H1 (cell line): ENCODE measurements at regions not wholly inside any gene's neighbourhood (a gene's known extent, or its start where the extent isn't known, plus 50 kb on each side); places are given as distances from the start of the nearest gene placed in this dataset.
"Not testable (repeated sequence)": the region's sequence is repeated elsewhere in the genome, so short reads cannot be mapped to it uniquely, and the experiment has no call there.

Experiments used
- CTCF ChIA-PET: fragments of 300-600 bp; sonication (Branson Sonifier 250); formaldehyde crosslinking; loops from one replicate; lab custom pipeline; 2021; ENCODE audit not compliant: partially characterized antibody; lab: Charles Lee
- POLR2A ChIA-PET: fragments of 300-600 bp; sonication (Branson Sonifier 250); formaldehyde crosslinking; loops from one replicate; lab custom pipeline; 2021; ENCODE audit warnings: inconsistent platforms; ENCODE audit not compliant: partially characterized antibody; lab: Charles Lee
- DNase-seq, 2 experiments: peaks; one replicate each; pipeline versions ENCODE4 v3.0.0 to v3.0.0-alpha.2; 2010 to 2022; ENCODE audit warnings: low spot score in 2 of 2, low read depth in 1 of 2, mixed read lengths in 1 of 2
- FAIRE-seq: peaks from 2 replicates; lab custom pipeline; 2011; peaks lifted over from hg19 to GRCh38; lab: Jason Lieb, UNC
- H2AFZ ChIP-seq: 2 replicates; pipeline ENCODE4 v1.8.1; 2012; ENCODE audit warnings: low read length, inconsistent platforms
- H2AK5ac ChIP-seq: 2 replicates; pipeline ENCODE4 v1.6.1; 2013; ENCODE audit warnings: low read depth, low read length
- H2BK120ac ChIP-seq: replicated peaks from 2 replicates; pipeline ENCODE3; 2013; ENCODE audit warnings: low read depth, low read length, inconsistent platforms
- H2BK12ac ChIP-seq: 2 replicates; pipeline ENCODE4 v1.6.1; 2013; ENCODE audit warnings: low read depth, low read length
- H2BK15ac ChIP-seq: 2 replicates; pipeline ENCODE4 v1.6.1; 2013; ENCODE audit warnings: low read length
- H2BK20ac ChIP-seq: 2 replicates; pipeline ENCODE4 v1.6.1; 2013; ENCODE audit warnings: low read length
- H2BK5ac ChIP-seq: 2 replicates; pipeline ENCODE4 v1.6.1; 2013; ENCODE audit warnings: low read depth, low read length
- H3K14ac ChIP-seq: 2 replicates; pipeline ENCODE4 v1.6.1; 2013; ENCODE audit warnings: inconsistent platforms; ENCODE audit not compliant: insufficient read length
- H3K18ac ChIP-seq: 2 replicates; pipeline ENCODE4 v1.6.1; 2013; ENCODE audit warnings: low read length; ENCODE audit errors: extremely low read depth
- H3K23ac ChIP-seq: 2 replicates; pipeline ENCODE4 v1.6.1; 2013; ENCODE audit warnings: inconsistent platforms; ENCODE audit not compliant: insufficient read length
- H3K23me2 ChIP-seq: 2 replicates; pipeline ENCODE4 v1.6.1; 2013; ENCODE audit warnings: low read depth, low read length
- H3K27ac ChIP-seq: 2 replicates; pipeline ENCODE4 v1.6.1; 2011; ENCODE audit warnings: low read depth, low read length, inconsistent platforms
- H3K27me3 ChIP-seq, 4 experiments: replicated peaks in 1 of 4; 1 replicate in 1 of 4; 2 replicates in 3 of 4; pipeline versions ENCODE4 v1.6.1 to v1.8.1; 2011 to 2013; ENCODE audit warnings: low read length in 3 of 4, mild to moderate bottlenecking in 3 of 4, inconsistent platforms in 2 of 4, mixed read lengths in 2 of 4, moderate library complexity in 1 of 4; ENCODE audit not compliant: control insufficient read depth in 3 of 4, insufficient read depth in 3 of 4; ENCODE audit errors: extremely low read depth in 1 of 4
- H3K36me3 ChIP-seq, 4 experiments: 2 replicates each; pipeline versions ENCODE4 v1.6.1 to v1.8.1; 2011 to 2013; ENCODE audit warnings: mild to moderate bottlenecking in 4 of 4, low read length in 3 of 4, moderate library complexity in 2 of 4, control low read depth in 1 of 4, inconsistent platforms in 1 of 4; ENCODE audit not compliant: insufficient read depth in 4 of 4, control insufficient read depth in 2 of 4
- H3K4ac ChIP-seq: replicated peaks from 2 replicates; pipeline ENCODE3; 2013; ENCODE audit warnings: low read length, low read depth, mixed read lengths, inconsistent platforms; ENCODE audit not compliant: insufficient read length
- H3K4me1 ChIP-seq, 4 experiments: replicated peaks in 1 of 4; 1 replicate in 1 of 4; 2 replicates in 3 of 4; pipeline versions ENCODE4 v1.6.1 to v1.8.1; 2011 to 2013; ENCODE audit warnings: low read length in 3 of 4, inconsistent platforms in 2 of 4, mixed read lengths in 1 of 4; ENCODE audit not compliant: insufficient read depth in 4 of 4, control insufficient read depth in 3 of 4
- H3K4me2 ChIP-seq, 2 experiments: 2 replicates each; pipeline versions ENCODE4 v1.6.1 to v1.8.1; 2011 to 2013; ENCODE audit warnings: low read depth in 2 of 2, low read length in 2 of 2, control low read depth in 1 of 2, inconsistent platforms in 1 of 2, mild to moderate bottlenecking in 1 of 2; ENCODE audit not compliant: insufficient read depth in 1 of 2
- H3K4me3 ChIP-seq, 4 experiments: fragments of 200-600, 300-600 bp in 1 of 4; sonication (generic), shearing (Covaris generic), sonication (Bioruptor Twin) in 1 of 4; 2 replicates each; pipeline versions ENCODE4 v1.5.1 to v1.8.1; 2011 to 2016; ENCODE audit warnings: low read length in 4 of 4, low read depth in 3 of 4, control low read depth in 2 of 4, inconsistent platforms in 2 of 4, mild to moderate bottlenecking in 2 of 4, mixed read lengths in 1 of 4, moderate library complexity in 1 of 4; ENCODE audit not compliant: insufficient read depth in 2 of 4; ENCODE audit errors: extremely low read depth in 1 of 4
- H3K56ac ChIP-seq: replicated peaks from 2 replicates; pipeline ENCODE3; 2013; ENCODE audit warnings: low read depth, mild to moderate bottlenecking, mixed read lengths, low read length, inconsistent platforms; ENCODE audit not compliant: insufficient read length
- H3K79me1 ChIP-seq: 2 replicates; pipeline ENCODE4 v1.6.1; 2013; ENCODE audit warnings: low read depth, low read length, control low read depth
- H3K79me2 ChIP-seq, 2 experiments: 2 replicates each; pipeline versions ENCODE4 v1.6.1 to v1.8.1; 2012 to 2013; ENCODE audit warnings: low read length in 2 of 2, mild to moderate bottlenecking in 2 of 2, inconsistent platforms in 1 of 2; ENCODE audit not compliant: insufficient read depth in 2 of 2, control insufficient read depth in 1 of 2
- H3K9ac ChIP-seq, 4 experiments: replicated peaks in 1 of 4; 1 replicate in 1 of 4; 2 replicates in 3 of 4; pipeline versions ENCODE4 v1.6.1 to v1.8.1; 2011 to 2013; ENCODE audit warnings: low read depth in 3 of 4, low read length in 3 of 4, control low read depth in 2 of 4, mild to moderate bottlenecking in 2 of 4, moderate library complexity in 2 of 4, inconsistent platforms in 1 of 4; ENCODE audit errors: extremely low read depth in 1 of 4
- H3K9me3 ChIP-seq, 2 experiments: 2 replicates each; pipeline versions ENCODE4 v1.6.1 to v1.8.1; 2012 to 2013; ENCODE audit warnings: mild to moderate bottlenecking in 2 of 2, moderate library complexity in 2 of 2, control low read depth in 1 of 2, inconsistent platforms in 1 of 2, low read depth in 1 of 2, low read length in 1 of 2, mixed read lengths in 1 of 2; ENCODE audit not compliant: insufficient read depth in 2 of 2
- H4K20me1 ChIP-seq, 2 experiments: replicated peaks in 1 of 2; 2 replicates each; pipeline versions ENCODE3 to v1.8.1; 2011 to 2013; ENCODE audit warnings: inconsistent platforms in 2 of 2, low read length in 2 of 2, mild to moderate bottlenecking in 1 of 2; ENCODE audit not compliant: insufficient read depth in 2 of 2, control insufficient read depth in 1 of 2
- H4K5ac ChIP-seq: 2 replicates; pipeline ENCODE4 v1.6.1; 2013; ENCODE audit warnings: low read length, low read depth, mixed read lengths, inconsistent platforms; ENCODE audit not compliant: insufficient read length
- H4K8ac ChIP-seq: 2 replicates; pipeline ENCODE4 v1.8.0; 2013; ENCODE audit warnings: mild to moderate bottlenecking, moderate library complexity, low read length, inconsistent platforms; ENCODE audit not compliant: insufficient read depth; ENCODE audit errors: extremely low read depth
- H4K91ac ChIP-seq: replicated peaks from 2 replicates; pipeline ENCODE3; 2013; ENCODE audit warnings: low read length, mixed read lengths, inconsistent platforms; ENCODE audit not compliant: insufficient read length
- BCL11A ChIP-seq, 2 experiments: IDR thresholded peaks; one replicate each; pipeline ENCODE4 v1.6.1; 2011; ENCODE audit warnings: low read depth in 2 of 2, low read length in 2 of 2, mild to moderate bottlenecking in 2 of 2
- NANOG ChIP-seq: IDR thresholded peaks from 2 replicates; pipeline ENCODE4 v1.6.1; 2011; ENCODE audit warnings: low read length, low read depth, mild to moderate bottlenecking, inconsistent platforms; ENCODE audit not compliant: insufficient read depth, poor library complexity, severe bottlenecking
- NRF1 ChIP-seq: IDR thresholded peaks from 2 replicates; pipeline ENCODE4 v1.6.1; 2011; ENCODE audit warnings: mild to moderate bottlenecking, low read depth, low read length, improper control_type of control experiment
- RXRA ChIP-seq: IDR thresholded peaks from 2 replicates; pipeline ENCODE4 v1.6.1; 2011; ENCODE audit warnings: low read depth, mild to moderate bottlenecking, low read length, moderate library complexity; ENCODE audit not compliant: insufficient read depth
- SIX5 ChIP-seq: IDR thresholded peaks from 2 replicates; pipeline ENCODE4 v1.6.1; 2011; ENCODE audit warnings: mild to moderate bottlenecking, low read depth, low read length
- WGBS, 2 experiments: shearing (Covaris generic) in 1 of 2; methylation state at CpG; one replicate each; pipeline versions ENCODE4 v1.1.6 to v1.1.7; 2013 to 2015; ENCODE audit warnings: low lambda C conversion rate in 2 of 2, mixed read lengths in 2 of 2, inconsistent platforms in 1 of 2, low coverage in 1 of 2, missing lambda C conversion rate in 1 of 2; ENCODE audit not compliant: insufficient replicate concordance in 2 of 2, insufficient coverage in 1 of 2, insufficient read length in 1 of 2; ENCODE audit errors: extremely low coverage in 1 of 2, missing lambda C conversion rate in 1 of 2; 5-methylcytosine and 5-hydroxymethylcytosine counted together

GRCh38 chr14:89667983-89668382 lies 250.9 kb upstream of the FOXN3 start (continued):
- TF ChIP-seq NRF1: no peak
- TF ChIP-seq RXRA: no peak
- no peak for TF ChIP-seq NANOG
- TF ChIP-seq BCL11A (IDR thresholded peaks at IDR 0.05; ENCODE audit: low read depth in 2 of 2, low read length in 2 of 2): no peak
- TF ChIP-seq SIX5: no peak

DNA sequence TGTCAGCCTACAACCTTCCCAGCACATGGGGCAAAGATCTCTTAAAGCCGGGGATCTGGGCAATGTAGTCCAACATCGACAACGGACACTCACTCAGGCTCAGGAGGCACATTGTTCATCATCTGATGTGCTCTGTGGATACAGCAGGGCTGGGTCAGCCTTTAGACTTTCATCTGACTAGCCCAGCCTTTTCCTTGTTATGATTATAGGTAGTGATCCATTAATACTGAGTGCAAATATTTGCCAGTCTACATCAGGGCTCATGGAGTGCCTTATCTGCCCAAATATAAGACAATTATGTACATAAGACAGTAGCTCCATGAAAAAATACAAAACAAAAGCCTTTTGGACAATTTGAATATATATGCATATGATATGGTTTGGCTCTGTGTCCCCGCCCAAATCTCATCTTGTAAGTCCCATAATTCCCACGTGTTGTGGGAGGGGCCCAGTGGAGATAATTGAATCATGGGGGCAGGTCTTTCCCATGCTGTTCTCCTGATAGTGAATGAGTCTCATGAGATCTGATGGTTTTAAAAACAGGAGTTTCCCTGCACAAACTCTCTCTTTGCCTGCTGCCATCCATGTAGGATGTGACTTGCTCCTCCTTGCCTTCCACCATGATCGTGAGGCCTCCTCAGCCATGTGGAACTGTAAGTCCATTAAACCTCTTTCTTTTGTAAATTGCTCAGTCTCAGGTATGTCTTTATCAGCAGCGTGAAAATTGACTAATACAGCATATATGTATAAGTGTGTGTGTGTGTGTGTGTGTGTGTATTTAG lies 248.5 kb upstream of the FOXN3 start:
- H3K18ac ChIP-seq, H3K9ac ChIP-seq, H3K36me3 ChIP-seq, H2AK5ac ChIP-seq, H4K91ac ChIP-seq, H3K79me1 ChIP-seq, H3K23me2 ChIP-seq, H3K4ac ChIP-seq, CTCF ChIA-PET, H3K79me2 ChIP-seq, H3K4me1 ChIP-seq, H3K4me2 ChIP-seq, H4K8ac ChIP-seq, H2BK15ac ChIP-seq, H3K9me3 ChIP-seq, H2AFZ ChIP-seq, DNase-seq, H2BK120ac ChIP-seq, H3K56ac ChIP-seq, FAIRE-seq, H2BK5ac ChIP-seq, H3K27me3 ChIP-seq, H3K14ac ChIP-seq, H3K4me3 ChIP-seq, H3K23ac ChIP-seq, H3K27ac ChIP-seq, H2BK12ac ChIP-seq, H2BK20ac ChIP-seq, H4K5ac ChIP-seq, H4K20me1 ChIP-seq: not testable (repeated sequence)
- WGBS, 2 experiments: 93% methylated on average over 7 of the region's 7 CpGs; no CpG with 5 or more reads in 1 of the 2 experiments
- POLR2A ChIA-PET: interaction anchor here (0.5 kb wide), 1 partner anchor 14 kb away, joined by 3 read pairs; no protein-coding TSS in a partner anchor
